ENCODE measurements at regions not wholly inside any gene's neighbourhood (a gene's known extent, or its start where the extent isn't known, plus 50 kb on each side); places are given as distances from the start of the nearest gene placed in this dataset.

DNA sequence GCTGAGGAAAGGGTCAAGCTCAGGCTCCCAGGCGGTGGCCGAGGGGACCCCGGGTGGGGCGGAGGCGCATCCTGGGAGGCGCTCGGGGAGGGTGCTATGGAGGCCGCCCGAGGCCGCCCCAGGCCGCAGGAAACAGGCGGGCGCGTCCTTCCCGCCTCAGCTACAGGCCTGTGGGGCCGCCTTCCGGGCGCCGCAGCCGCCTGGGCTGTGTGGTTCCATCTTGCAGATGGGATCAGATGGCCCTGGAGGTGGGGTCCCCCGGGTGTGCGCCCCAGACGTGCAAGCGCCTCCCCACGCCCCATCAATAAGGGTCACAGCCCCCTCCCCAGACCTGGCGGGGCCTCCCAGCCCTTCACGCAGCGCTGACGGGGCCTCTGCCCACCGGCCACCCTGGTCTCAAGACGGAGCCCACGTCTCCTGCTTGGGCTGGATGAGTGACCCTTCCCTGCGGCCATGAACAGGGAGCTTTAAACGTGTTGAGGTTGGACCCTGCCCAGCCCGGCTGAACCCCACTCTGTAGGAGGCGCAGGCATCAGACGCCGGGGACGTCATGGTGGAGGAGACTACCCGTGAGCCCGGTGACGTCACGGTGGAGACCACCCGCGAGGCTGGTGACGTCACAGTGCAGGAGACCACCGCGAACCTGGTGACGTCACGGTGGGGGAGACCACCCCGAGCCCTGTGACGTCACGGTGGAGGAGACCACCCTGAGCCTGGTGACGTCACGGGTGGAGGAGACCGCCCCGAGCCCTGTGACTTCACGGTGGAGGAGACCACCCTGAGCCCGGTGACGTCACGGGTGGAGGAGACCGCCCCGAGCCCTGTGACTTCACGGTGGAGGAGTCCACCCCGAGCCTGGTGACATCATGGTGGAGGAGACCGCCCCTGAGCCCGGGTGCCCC, 267.0 kb downstream of the DLL1 start:
- TF ChIP-seq ZFX (IDR thresholded peaks at IDR 0.05) = no peak
- TF ChIP-seq, protein P1, sequence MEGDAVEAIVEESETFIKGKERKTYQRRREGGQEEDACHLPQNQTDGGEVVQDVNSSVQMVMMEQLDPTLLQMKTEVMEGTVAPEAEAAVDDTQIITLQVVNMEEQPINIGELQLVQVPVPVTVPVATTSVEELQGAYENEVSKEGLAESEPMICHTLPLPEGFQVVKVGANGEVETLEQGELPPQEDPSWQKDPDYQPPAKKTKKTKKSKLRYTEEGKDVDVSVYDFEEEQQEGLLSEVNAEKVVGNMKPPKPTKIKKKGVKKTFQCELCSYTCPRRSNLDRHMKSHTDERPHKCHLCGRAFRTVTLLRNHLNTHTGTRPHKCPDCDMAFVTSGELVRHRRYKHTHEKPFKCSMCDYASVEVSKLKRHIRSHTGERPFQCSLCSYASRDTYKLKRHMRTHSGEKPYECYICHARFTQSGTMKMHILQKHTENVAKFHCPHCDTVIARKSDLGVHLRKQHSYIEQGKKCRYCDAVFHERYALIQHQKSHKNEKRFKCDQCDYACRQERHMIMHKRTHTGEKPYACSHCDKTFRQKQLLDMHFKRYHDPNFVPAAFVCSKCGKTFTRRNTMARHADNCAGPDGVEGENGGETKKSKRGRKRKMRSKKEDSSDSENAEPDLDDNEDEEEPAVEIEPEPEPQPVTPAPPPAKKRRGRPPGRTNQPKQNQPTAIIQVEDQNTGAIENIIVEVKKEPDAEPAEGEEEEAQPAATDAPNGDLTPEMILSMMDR (conservative IDR thresholded peaks at IDR 0.05) = no peak
- H3K27ac ChIP-seq = no peak overlapping the region

GRCh38 chr6:170022827-170023619, 267.9 kb downstream of the DLL1 start:
- no peak for TF ChIP-seq ZFX (IDR thresholded peaks at IDR 0.05)
- TF ChIP-seq, protein P1 (conservative IDR thresholded peaks at IDR 0.05) = no peak
- H3K27ac ChIP-seq = no peak overlapping the region

- no peak overlapping the region for H3K27ac ChIP-seq
- TF ChIP-seq ZFX (IDR thresholded peaks at IDR 0.05) = no peak
- TF ChIP-seq, protein P1 (conservative IDR thresholded peaks at IDR 0.05) = no peak
Observed at GRCh38 chr6:170022291-170022722, 268.6 kb downstream of the DLL1 start.

GRCh38 chr6:170021579-170021978, 269.3 kb downstream of the DLL1 start:
- TF ChIP-seq ZFX (IDR thresholded peaks at IDR 0.05) = no peak
- TF ChIP-seq, protein P1 (conservative IDR thresholded peaks at IDR 0.05) = no peak
- H3K27ac ChIP-seq = no peak overlapping the region

DNA sequence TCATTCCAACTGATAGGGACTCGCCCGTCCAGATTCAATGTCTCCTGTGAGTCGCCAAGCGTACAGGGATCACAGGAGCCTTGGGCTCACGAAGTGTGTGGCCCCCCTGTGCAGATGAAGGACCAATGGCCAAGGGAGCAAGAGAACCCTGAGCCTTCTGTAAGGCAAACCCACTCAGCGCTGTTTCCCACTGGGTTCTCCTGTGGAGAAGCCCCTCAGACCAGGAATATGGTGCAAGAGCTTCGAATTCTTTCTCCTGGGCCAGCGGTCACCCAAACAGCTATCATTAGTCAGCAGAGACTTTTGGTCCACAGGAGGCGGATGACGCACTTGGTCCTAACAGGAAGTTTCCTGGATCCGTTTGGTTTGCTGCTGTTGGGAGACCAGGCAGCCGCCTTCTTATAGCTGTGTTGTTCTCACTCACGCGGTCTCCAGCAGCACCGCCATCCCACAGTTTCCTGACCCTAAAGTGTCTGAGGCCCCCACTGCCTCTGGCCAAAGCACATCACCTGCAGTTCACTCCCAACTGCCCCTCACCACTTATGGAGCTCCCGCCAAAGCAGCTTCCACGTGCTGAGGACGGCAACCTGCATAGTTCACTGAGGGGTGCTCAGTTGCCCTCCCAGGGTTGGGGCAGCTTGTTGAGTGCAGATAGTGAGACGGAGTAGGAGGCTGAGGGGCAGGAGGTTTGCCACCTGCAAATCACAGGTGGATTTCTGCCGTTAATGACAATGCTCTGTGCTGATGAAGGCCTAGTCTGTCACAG, 268.6 kb downstream of the ERMARD start:
- TF ChIP-seq, protein P1 (conservative IDR thresholded peaks at IDR 0.05) = no peak
- no peak for TF ChIP-seq ZFX (IDR thresholded peaks at IDR 0.05)

GRCh38 chr6:170018936-170019817, 267.8 kb downstream of the ERMARD start:
- no peak for TF ChIP-seq ZFX (IDR thresholded peaks at IDR 0.05)
- TF ChIP-seq, protein P1 (conservative IDR thresholded peaks at IDR 0.05) = no peak
- H3K27ac ChIP-seq = no peak overlapping the region

More for the DNA sequence above, 268.6 kb downstream of the ERMARD start:
- no peak overlapping the region for H3K27ac ChIP-seq

Data from C4-2B (cell line).